ENCODE measurements at regions not wholly inside any gene's neighbourhood (a gene's known extent, or its start where the extent isn't known, plus 50 kb on each side); places are given as distances from the start of the nearest gene placed in this dataset.
A peak's percentile ranks its signal among the peaks of the same experiment; 100 is the strongest.

GRCh38 chr18:41543815-41544214 lies 411.2 kb upstream of the PIK3C3 start:
- DNase-seq (ENCODE audit: low read depth) = no peak

GRCh38 chr18:41540237-41540871 lies 414.7 kb upstream of the PIK3C3 start:
- DNase-seq (ENCODE audit: low read depth) = no peak

- no peak for DNase-seq (ENCODE audit: low read depth)
Observed at GRCh38 chr18:41538751-41539150, 416.3 kb upstream of the PIK3C3 start.

- DNase-seq (ENCODE audit: low read depth) = no peak
Observed at GRCh38 chr18:41537666-41538065, 417.4 kb upstream of the PIK3C3 start.

- DNase-seq (ENCODE audit: low read depth) = peak; percentile 0
Observed at GRCh38 chr18:41532344-41533086, 422.5 kb upstream of the PIK3C3 start.

GRCh38 chr18:41530970-41531369 lies 424.1 kb upstream of the PIK3C3 start:
- DNase-seq (ENCODE audit: low read depth) = no peak

- DNase-seq (ENCODE audit: low read depth) = no peak
Observed at GRCh38 chr18:41529093-41529492, 425.9 kb upstream of the PIK3C3 start.

- no peak for DNase-seq (ENCODE audit: low read depth)
Observed at GRCh38 chr18:41526054-41526453, 429.0 kb upstream of the PIK3C3 start.

GRCh38 chr18:41524674-41525470 lies 430.2 kb upstream of the PIK3C3 start:
- no peak for DNase-seq (ENCODE audit: low read depth)

GRCh38 chr18:41517142-41517541 lies 437.9 kb upstream of the PIK3C3 start:
- DNase-seq (ENCODE audit: low read depth) = no peak

- DNase-seq (ENCODE audit: low read depth) = no peak
Observed at GRCh38 chr18:41513438-41513837, 441.6 kb upstream of the PIK3C3 start.

GRCh38 chr18:41504316-41504715 lies 450.7 kb upstream of the PIK3C3 start:
- no peak for DNase-seq (ENCODE audit: low read depth)

GRCh38 chr18:41501848-41502247 lies 453.2 kb upstream of the PIK3C3 start:
- DNase-seq (ENCODE audit: low read depth) = no peak

- no peak for DNase-seq (ENCODE audit: low read depth)
Observed at GRCh38 chr18:41499345-41499744, 455.7 kb upstream of the PIK3C3 start.

GRCh38 chr18:41490861-41491260 lies 464.2 kb upstream of the PIK3C3 start:
- DNase-seq (ENCODE audit: low read depth) = no peak

- DNase-seq (ENCODE audit: low read depth) = no peak
Observed at GRCh38 chr18:41486575-41486974, 468.5 kb upstream of the PIK3C3 start.

GRCh38 chr18:41484069-41484468 lies 471.0 kb upstream of the PIK3C3 start:
- DNase-seq (ENCODE audit: low read depth) = no peak

- DNase-seq (ENCODE audit: low read depth) = no peak
Observed at GRCh38 chr18:41482501-41482900, 472.5 kb upstream of the PIK3C3 start.

GRCh38 chr18:41466436-41467160 lies 488.4 kb upstream of the PIK3C3 start:
- no peak for DNase-seq (ENCODE audit: low read depth)

GRCh38 chr18:41465386-41465785 lies 489.6 kb upstream of the PIK3C3 start:
- no peak for DNase-seq (ENCODE audit: low read depth)

GRCh38 chr18:41464278-41464677 lies 490.8 kb upstream of the PIK3C3 start:
- no peak for DNase-seq (ENCODE audit: low read depth)

- no peak for DNase-seq (ENCODE audit: low read depth)
Observed at GRCh38 chr18:41462946-41463345, 492.1 kb upstream of the PIK3C3 start.
